Neuronal stem cell (in vitro differentiated cells): ENCODE measurements at regions not wholly inside any gene's neighbourhood (a gene's known extent, or its start where the extent isn't known, plus 50 kb on each side); places are given as distances from the start of the nearest gene placed in this dataset.

Experiments used
- DNase-seq: peaks from one replicate; pipeline ENCODE4 v3.0.0-alpha.2; 2013; ENCODE audit warnings: low spot score
- H2AFZ ChIP-seq: one replicate; pipeline ENCODE4 v1.6.1; 2013; ENCODE audit warnings: mild to moderate bottlenecking, low read length, inconsistent platforms
- H2AK5ac ChIP-seq: 2 replicates; pipeline ENCODE4 v1.6.1; 2013; ENCODE audit warnings: low read depth, mild to moderate bottlenecking, inconsistent platforms, low read length, moderate library complexity, mixed read lengths
- H2BK120ac ChIP-seq: 2 replicates; pipeline ENCODE4 v1.6.1; 2013; ENCODE audit warnings: low read depth, mild to moderate bottlenecking, inconsistent platforms, low read length, moderate library complexity, mixed read lengths
- H2BK12ac ChIP-seq: one replicate; pipeline ENCODE4 v1.6.1; 2013; ENCODE audit warnings: low read length, inconsistent platforms
- H2BK15ac ChIP-seq: 2 replicates; pipeline ENCODE4 v1.6.1; 2013; ENCODE audit warnings: mild to moderate bottlenecking, low read length, inconsistent platforms, mixed read lengths
- H2BK5ac ChIP-seq: one replicate; pipeline ENCODE4 v1.6.1; 2013; ENCODE audit warnings: inconsistent platforms, mild to moderate bottlenecking, low read length, moderate library complexity
- H3K14ac ChIP-seq: one replicate; pipeline ENCODE4 v1.6.1; 2013; ENCODE audit warnings: low read length, inconsistent platforms
- H3K18ac ChIP-seq: 2 replicates; pipeline ENCODE4 v1.6.1; 2013; ENCODE audit warnings: low read length, inconsistent platforms
- H3K23ac ChIP-seq: 2 replicates; pipeline ENCODE4 v1.6.1; 2013; ENCODE audit warnings: low read depth, mild to moderate bottlenecking, mixed read lengths, low read length, inconsistent platforms; ENCODE audit not compliant: poor library complexity
- H3K27ac ChIP-seq: replicated peaks from 3 replicates; pipeline ENCODE4 v1.5.1; 2013; ENCODE audit warnings: low read length, inconsistent platforms
- H3K27me3 ChIP-seq, 3 experiments: 2 replicates each; pipeline ENCODE4 v1.6.1; 2013; ENCODE audit warnings: low read length in 3 of 3, mild to moderate bottlenecking in 2 of 3, inconsistent platforms in 1 of 3, low read depth in 1 of 3, mixed read lengths in 1 of 3, moderate library complexity in 1 of 3; ENCODE audit not compliant: control insufficient read depth in 3 of 3, insufficient read depth in 3 of 3
- H3K36me3 ChIP-seq, 2 donors: replicated peaks in 1 of 2; 2 replicates each; pipeline ENCODE4 v1.6.1; 2013; ENCODE audit warnings: low read length in 2 of 2; ENCODE audit not compliant: control insufficient read depth in 2 of 2, insufficient read depth in 2 of 2
- H3K4ac ChIP-seq: 2 replicates; pipeline ENCODE4 v1.6.1; 2013; ENCODE audit warnings: inconsistent platforms, mild to moderate bottlenecking, low read length, moderate library complexity
- H3K4me1 ChIP-seq, 2 donors: 1 replicate in 1 of 2; 2 replicates in 1 of 2; pipeline ENCODE4 v1.6.1; 2013; ENCODE audit warnings: low read length in 2 of 2, low read depth in 1 of 2; ENCODE audit not compliant: control insufficient read depth in 2 of 2, insufficient read depth in 1 of 2
- H3K4me2 ChIP-seq: one replicate; pipeline ENCODE4 v1.6.1; 2013; ENCODE audit warnings: mild to moderate bottlenecking, low read length, inconsistent platforms; ENCODE audit not compliant: insufficient read depth, poor library complexity, severe bottlenecking
- H3K4me3 ChIP-seq, 2 donors: 2 replicates each; pipeline ENCODE4 v1.5.1; 2013; ENCODE audit warnings: low read length in 2 of 2, mild to moderate bottlenecking in 2 of 2, inconsistent platforms in 1 of 2, moderate library complexity in 1 of 2
- H3K79me1 ChIP-seq: one replicate; pipeline ENCODE4 v1.6.1; 2013; ENCODE audit warnings: low read depth, mild to moderate bottlenecking, inconsistent platforms, low read length, moderate library complexity
- H3K9ac ChIP-seq: one replicate; pipeline ENCODE4 v1.6.1; 2013; ENCODE audit warnings: mild to moderate bottlenecking, low read depth, low read length, inconsistent platforms; ENCODE audit not compliant: poor library complexity
- H3K9me3 ChIP-seq, 2 donors: replicated peaks in 1 of 2; 2 replicates each; pipeline versions ENCODE3 to v1.6.1; 2013; ENCODE audit warnings: low read length in 2 of 2, mild to moderate bottlenecking in 2 of 2, inconsistent platforms in 1 of 2, low read depth in 1 of 2, mixed read lengths in 1 of 2, moderate library complexity in 1 of 2; ENCODE audit not compliant: control insufficient read depth in 2 of 2, insufficient read depth in 1 of 2
- H4K8ac ChIP-seq: one replicate; pipeline ENCODE4 v1.6.1; 2013; ENCODE audit warnings: low read depth, mild to moderate bottlenecking, inconsistent platforms, low read length, moderate library complexity
- H4K91ac ChIP-seq: one replicate; pipeline ENCODE4 v1.6.1; 2013; ENCODE audit warnings: low read length, low read depth, mild to moderate bottlenecking, inconsistent platforms; ENCODE audit not compliant: poor library complexity
- WGBS, 2 donors: extraction: QIAGEN DNeasy Blood & Tissue Kit; methylation state at CpG; one replicate each; pipeline ENCODE4 v1.1.7; 2013; ENCODE audit warnings: missing lambda C conversion rate in 2 of 2, mixed read lengths in 1 of 2; ENCODE audit not compliant: insufficient read length in 2 of 2, insufficient replicate concordance in 1 of 2; ENCODE audit errors: extremely low coverage in 2 of 2; 5-methylcytosine and 5-hydroxymethylcytosine counted together

DNA sequence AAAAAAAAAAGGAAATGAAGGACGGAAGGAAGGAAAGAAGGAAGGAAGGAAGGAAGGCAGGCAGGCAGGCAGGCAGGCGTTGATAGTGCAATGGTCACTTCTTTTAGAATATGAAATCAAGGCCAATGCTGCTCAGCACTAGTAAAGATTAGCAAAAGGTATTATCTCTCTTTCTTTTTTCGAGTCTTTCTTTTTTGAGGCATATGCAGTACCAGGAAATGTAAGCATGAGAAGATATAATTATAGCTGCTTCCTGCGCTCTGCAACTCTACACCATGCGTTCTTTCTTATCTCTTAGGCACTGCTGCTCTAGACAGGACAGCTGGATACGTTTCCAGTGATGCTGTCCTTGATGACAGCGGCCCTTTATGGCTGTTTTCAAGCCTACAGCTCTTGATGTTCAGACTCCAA, 1512.5 kb upstream of the B3GALT2 start:
- H3K4me2 ChIP-seq, result no peak overlapping the region
- no peak overlapping the region for H2AK5ac ChIP-seq
- H2BK12ac ChIP-seq, result no peak overlapping the region
- H2BK5ac ChIP-seq, result no peak overlapping the region
- H3K27ac ChIP-seq, result no peak overlapping the region
- H3K14ac ChIP-seq, result no peak overlapping the region
- H3K9ac ChIP-seq, result no peak overlapping the region
- no peak overlapping the region for H3K18ac ChIP-seq
- no peak overlapping the region for H3K4me3 ChIP-seq
- H4K8ac ChIP-seq, result no peak overlapping the region
- no peaks in the 10 kb centered on the region for H3K79me1 ChIP-seq
- H3K4ac ChIP-seq, result no peak overlapping the region
- H3K9me3 ChIP-seq, result no peaks in the 10 kb centered on the region
- no peak overlapping the region for H2BK120ac ChIP-seq
- H2BK15ac ChIP-seq, result no peak overlapping the region
- H3K4me1 ChIP-seq, result no peaks in the 10 kb centered on the region
- H4K91ac ChIP-seq, result no peak overlapping the region
- no CpG with 5 or more reads among the region's 7 CpGs for whole genome bisulfite sequencing, 2 donors
- DNase-seq, result no peak
- H3K36me3 ChIP-seq, result no peaks in the 10 kb centered on the region
- no peaks in the 10 kb centered on the region for H3K27me3 ChIP-seq
- no peak overlapping the region for H3K23ac ChIP-seq
- H2AFZ ChIP-seq, result peak overlapping the region; percentile 66

DNA sequence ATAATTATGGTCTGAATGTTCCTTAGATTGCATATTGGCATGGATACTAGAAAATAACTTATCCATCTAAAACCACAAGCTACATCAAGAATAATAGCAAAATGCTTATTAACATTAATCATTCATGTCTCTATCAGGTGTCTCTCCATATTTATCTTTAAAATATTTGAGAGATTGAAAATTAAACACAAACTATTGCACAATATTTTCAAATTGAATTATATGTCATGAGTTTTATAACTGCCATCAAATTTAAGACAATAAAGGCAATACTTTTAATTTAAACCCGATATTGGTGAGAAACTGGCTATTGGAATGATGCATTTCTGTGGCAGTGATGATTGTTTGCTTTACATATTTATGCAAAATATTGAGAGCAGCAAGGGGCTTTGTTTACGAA, 1506.8 kb upstream of the B3GALT2 start:
- WGBS, 2 donors, result no CpG with 5 or more reads among the region's 2 CpGs

DNA sequence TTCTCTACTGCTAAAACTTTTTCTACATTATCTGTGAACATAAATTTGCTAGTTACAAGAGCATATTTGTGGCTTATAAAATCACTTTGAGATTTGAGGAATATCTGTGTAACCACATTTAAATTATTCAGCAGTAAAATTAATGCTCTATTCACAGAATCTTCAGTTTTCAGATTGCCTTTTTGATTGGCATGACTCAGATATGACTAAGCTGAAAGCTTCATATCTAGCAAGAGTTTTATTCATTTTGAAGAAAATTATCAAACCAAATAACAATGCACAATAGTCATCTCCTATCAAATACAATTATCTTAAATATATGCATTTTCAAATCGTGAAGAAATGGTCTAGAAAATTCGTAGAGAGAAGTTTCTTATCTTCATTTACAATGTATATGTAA, 1498.2 kb upstream of the B3GALT2 start:
- Histone ChIP-seq H3K79me1 (no peaks in the 10 kb centered on the region), H2BK120ac (no peak overlapping the region), H4K91ac (no peak overlapping the region), H3K36me3 (no peaks in the 10 kb centered on the region), H3K18ac (no peak overlapping the region), H3K4ac (no peak overlapping the region), H3K27me3 (no peaks in the 10 kb centered on the region), H3K23ac (no peak overlapping the region), H3K4me3 (no peak overlapping the region), H2BK15ac (no peak overlapping the region), H2BK5ac (no peak overlapping the region), H4K8ac (no peak overlapping the region), H2AK5ac (no peak overlapping the region), H3K4me2 (no peak overlapping the region), H3K9me3 (no peaks in the 10 kb centered on the region), H3K9ac (no peak overlapping the region), H2BK12ac (no peak overlapping the region), H3K14ac (no peak overlapping the region), H3K27ac (no peak overlapping the region), H2AFZ (no peak overlapping the region), H3K4me1 (no peaks in the 10 kb centered on the region)
- DNase-seq, result no peak
- no CpG with 5 or more reads among the region's 2 CpGs for WGBS, 2 donors

More for the DNA sequence above, 1506.8 kb upstream of the B3GALT2 start:
- Histone ChIP-seq H3K36me3 (no peaks in the 10 kb centered on the region), H4K91ac (no peak overlapping the region), H3K4me3 (no peak overlapping the region), H3K27me3 (no peaks in the 10 kb centered on the region), H3K79me1 (no peaks in the 10 kb centered on the region), H2AFZ (no peak overlapping the region), H2BK120ac (no peak overlapping the region), H2BK5ac (no peak overlapping the region), H2BK15ac (no peak overlapping the region), H3K9me3 (no peaks in the 10 kb centered on the region), H2BK12ac (no peak overlapping the region), H3K4ac (no peak overlapping the region), H3K9ac (no peak overlapping the region), H4K8ac (no peak overlapping the region), H3K4me2 (no peak overlapping the region), H3K14ac (no peak overlapping the region), H3K18ac (no peak overlapping the region), H2AK5ac (no peak overlapping the region), H3K4me1 (no peaks in the 10 kb centered on the region), H3K27ac (no peak overlapping the region), H3K23ac (no peak overlapping the region)
- DNase-seq, result no peak

DNA sequence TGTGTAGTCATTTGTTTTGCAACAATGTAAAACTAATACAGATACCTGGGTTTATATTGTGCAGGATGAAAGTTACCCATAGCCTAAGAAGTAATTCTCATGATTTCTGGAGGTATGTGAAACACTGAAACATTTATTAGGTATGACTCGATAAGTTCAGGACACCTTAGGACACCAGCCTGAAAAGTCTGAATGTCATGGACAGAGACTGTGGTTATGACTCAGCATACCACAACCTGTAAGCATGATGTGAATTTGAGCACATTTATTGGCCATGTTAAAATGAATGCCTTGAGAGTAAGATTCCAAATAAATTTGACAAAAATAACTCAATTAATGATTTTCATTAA, 1471.7 kb upstream of the B3GALT2 start:
- Histone ChIP-seq H2BK5ac (no peak overlapping the region), H2BK12ac (no peak overlapping the region), H2BK15ac (no peak overlapping the region), H2AFZ (no peak overlapping the region), H3K9me3 (no peaks in the 10 kb centered on the region), H3K18ac (no peak overlapping the region), H3K4me2 (no peak overlapping the region), H3K4me1 (no peaks in the 10 kb centered on the region), H3K79me1 (no peaks in the 10 kb centered on the region), H3K9ac (no peak overlapping the region), H2BK120ac (no peak overlapping the region), H2AK5ac (no peak overlapping the region), H3K4me3 (no peak overlapping the region), H4K91ac (no peak overlapping the region), H3K14ac (no peak overlapping the region), H3K36me3 (no peaks in the 10 kb centered on the region), H3K4ac (no peak overlapping the region), H3K23ac (no peak overlapping the region), H4K8ac (no peak overlapping the region), H3K27me3 (no peaks in the 10 kb centered on the region), H3K27ac (no peak overlapping the region)
- no CpG with 5 or more reads among the region's 1 CpG for WGBS, 2 donors
- no peak for DNase-seq
